HG03469 (cell line): ENCODE measurements at regions not wholly inside any gene's neighbourhood (a gene's known extent, or its start where the extent isn't known, plus 50 kb on each side); places are given as distances from the start of the nearest gene placed in this dataset.

Experiments
- ATAC-seq: cut with Tn5 transposase; IDR thresholded peaks from one replicate; pipeline ENCODE4 v1.9.1; 2021; ENCODE audit warnings: mild to moderate bottlenecking, moderate library complexity, moderate number of reproducible peaks; ENCODE audit not compliant: unreplicated experiment

- no peak for ATAC-seq
These were observed 63.4 kb upstream of the FBRSL1 start for GRCh38 chr12:132426349-132427173.

GRCh38 chr12:132424811-132425210 lies 65.1 kb upstream of the FBRSL1 start:
- ATAC-seq, result no peak

GRCh38 chr12:132423820-132424645 lies 65.9 kb upstream of the FBRSL1 start:
- ATAC-seq, result no peak

GRCh38 chr12:132423251-132423819 lies 66.6 kb upstream of the FBRSL1 start:
- no peak for ATAC-seq

- no peak for ATAC-seq
These were observed 67.4 kb upstream of the FBRSL1 start for GRCh38 chr12:132422381-132423043.

- ATAC-seq, result no peak
These were observed 67.9 kb upstream of the FBRSL1 start for GRCh38 chr12:132422040-132422380.

GRCh38 chr12:132419631-132420246 lies 70.2 kb upstream of the FBRSL1 start:
- ATAC-seq, result no peak

- ATAC-seq, result no peak
These were observed 71.5 kb upstream of the FBRSL1 start for GRCh38 chr12:132418393-132418925.

- no peak for ATAC-seq
These were observed 72.2 kb upstream of the FBRSL1 start for GRCh38 chr12:132417741-132418140.

- ATAC-seq, result no peak
These were observed 73.1 kb upstream of the FBRSL1 start for GRCh38 chr12:132416827-132417226.

- ATAC-seq, result no peak
These were observed 73.8 kb upstream of the FBRSL1 start for GRCh38 chr12:132416121-132416673.

GRCh38 chr12:132415327-132416120 lies 74.4 kb upstream of the FBRSL1 start:
- ATAC-seq, result no peak

GRCh38 chr12:132414634-132415326 lies 75.2 kb upstream of the FBRSL1 start:
- peak; percentile 80 for ATAC-seq

GRCh38 chr12:132413931-132414588 lies 75.9 kb upstream of the FBRSL1 start:
- no peak for ATAC-seq

GRCh38 chr12:132411457-132411856 lies 78.5 kb upstream of the FBRSL1 start:
- no peak for ATAC-seq

GRCh38 chr12:132410849-132411248 lies 79.1 kb upstream of the FBRSL1 start:
- no peak for ATAC-seq

GRCh38 chr12:132410296-132410625 lies 79.7 kb upstream of the FBRSL1 start:
- no peak for ATAC-seq

GRCh38 chr12:132409495-132410295 lies 80.3 kb upstream of the FBRSL1 start:
- no peak for ATAC-seq
